CD8-positive, alpha-beta memory T cell (primary cell): ENCODE measurements at regions not wholly inside any gene's neighbourhood (a gene's known extent, or its start where the extent isn't known, plus 50 kb on each side); places are given as distances from the start of the nearest gene placed in this dataset.

Experiments used
- CTCF ChIA-PET: fragments of 350-600 bp; sonication (Branson Sonifier 250); formaldehyde crosslinking; loops from one replicate; lab custom pipeline; 2021; ENCODE audit warnings: antibody characterized with exemption; lab: Charles Lee
- POLR2A ChIA-PET: fragments of 350-600 bp; sonication (Branson Sonifier 250); formaldehyde crosslinking; loops from one replicate; lab custom pipeline; 2021; ENCODE audit warnings: antibody characterized with exemption; lab: Charles Lee
- DNase-seq, 5 donors: peaks; one replicate each; pipeline versions ENCODE4 v3.0.0 to v3.0.0-alpha.2; 2020 to 2022; ENCODE audit warnings: mixed read lengths in 1 of 5
- H3K27ac ChIP-seq: one replicate; pipeline ENCODE4 v1.7.0; 2013; ENCODE audit warnings: low read depth, mild to moderate bottlenecking, low read length, moderate library complexity
- H3K27me3 ChIP-seq: 2 replicates; pipeline ENCODE4 v1.7.0; 2013; ENCODE audit warnings: low read length, mild to moderate bottlenecking; ENCODE audit not compliant: insufficient read depth, poor library complexity, severe bottlenecking
- H3K36me3 ChIP-seq: 2 replicates; pipeline ENCODE4 v1.7.0; 2013; ENCODE audit warnings: mild to moderate bottlenecking, low read length, moderate library complexity; ENCODE audit not compliant: insufficient read depth
- H3K4me1 ChIP-seq: 2 replicates; pipeline ENCODE4 v1.7.0; 2013; ENCODE audit warnings: mild to moderate bottlenecking, low read length, moderate library complexity; ENCODE audit not compliant: insufficient read depth
- H3K4me3 ChIP-seq: 2 replicates; pipeline ENCODE4 v1.7.0; 2013; ENCODE audit warnings: mild to moderate bottlenecking, low read length
- H3K9me3 ChIP-seq: 2 replicates; pipeline ENCODE4 v1.7.0; 2013; ENCODE audit warnings: mild to moderate bottlenecking, low read length
- H3K27ac Mint-ChIP-seq, 8 donors: one replicate each; pipeline ENCODE4 v1.8.0; 2020 to 2021; ENCODE audit warnings: mixed read lengths in 8 of 8, mild to moderate bottlenecking in 6 of 8, inconsistent platforms in 3 of 8, moderate library complexity in 3 of 8
- H3K27me3 Mint-ChIP-seq, 2 donors: one replicate each; pipeline ENCODE4 v1.8.0; 2020 to 2021; ENCODE audit warnings: mixed read lengths in 2 of 2, mild to moderate bottlenecking in 1 of 2, moderate library complexity in 1 of 2
- H3K36me3 Mint-ChIP-seq, 3 donors: one replicate each; pipeline ENCODE4 v1.8.0; 2020 to 2021; ENCODE audit warnings: mixed read lengths in 3 of 3, inconsistent platforms in 1 of 3, mild to moderate bottlenecking in 1 of 3
- H3K4me1 Mint-ChIP-seq, 3 donors: one replicate each; pipeline ENCODE4 v1.8.0; 2020 to 2021; ENCODE audit warnings: mixed read lengths in 3 of 3, inconsistent platforms in 1 of 3, mild to moderate bottlenecking in 1 of 3
- H3K4me3 Mint-ChIP-seq, 7 donors: one replicate each; pipeline ENCODE4 v1.8.0; 2020 to 2021; ENCODE audit warnings: mixed read lengths in 7 of 7, mild to moderate bottlenecking in 6 of 7, moderate library complexity in 4 of 7, inconsistent platforms in 2 of 7
- H3K9me3 Mint-ChIP-seq, 5 donors: one replicate each; pipeline ENCODE4 v1.8.0; 2020 to 2022; ENCODE audit warnings: mixed read lengths in 5 of 5, mild to moderate bottlenecking in 3 of 5, moderate library complexity in 2 of 5, inconsistent platforms in 1 of 5

DNA sequence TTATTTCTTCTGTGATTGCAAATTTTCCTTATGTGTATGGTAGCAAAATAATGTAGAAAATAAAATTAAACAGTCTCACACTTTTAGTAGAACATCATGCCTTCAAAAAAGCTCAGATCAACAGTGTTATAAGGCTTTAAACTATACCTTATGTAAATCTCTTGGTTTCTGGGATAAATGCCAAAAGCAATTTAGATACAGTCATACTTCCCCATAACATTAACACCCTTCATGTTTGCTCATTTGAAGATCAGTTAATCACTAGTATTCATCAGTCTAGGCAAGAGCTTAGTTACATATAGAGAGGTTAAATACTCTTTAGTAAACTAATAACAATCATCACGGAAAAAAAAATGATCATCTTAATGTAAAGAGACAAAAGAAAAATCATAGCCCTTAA, 421.8 kb upstream of the ANO3 start:
- Histone ChIP-seq H3K27ac (no peak overlapping the region), H3K36me3 (no peaks in the 10 kb centered on the region), H3K4me1 (no peaks in the 10 kb centered on the region), H3K9me3 (no peaks in the 10 kb centered on the region), H3K27me3 (no peaks in the 10 kb centered on the region), H3K4me3 (no peak overlapping the region)
- Mint-ChIP-seq H3K36me3 (no peaks in the 10 kb centered on the region), H3K4me1 (no peaks in the 10 kb centered on the region), H3K4me3 (no peak overlapping the region), H3K9me3 (peaks cover 2 to 24% (median 7%) of the 10 kb centered on the region in 5 donors), H3K27me3 (no peaks in the 10 kb centered on the region), H3K27ac (no peak overlapping the region)
- ChIA-PET POLR2A (no interaction called here), CTCF (no interaction called here)
- no peak for DNase-seq

DNA sequence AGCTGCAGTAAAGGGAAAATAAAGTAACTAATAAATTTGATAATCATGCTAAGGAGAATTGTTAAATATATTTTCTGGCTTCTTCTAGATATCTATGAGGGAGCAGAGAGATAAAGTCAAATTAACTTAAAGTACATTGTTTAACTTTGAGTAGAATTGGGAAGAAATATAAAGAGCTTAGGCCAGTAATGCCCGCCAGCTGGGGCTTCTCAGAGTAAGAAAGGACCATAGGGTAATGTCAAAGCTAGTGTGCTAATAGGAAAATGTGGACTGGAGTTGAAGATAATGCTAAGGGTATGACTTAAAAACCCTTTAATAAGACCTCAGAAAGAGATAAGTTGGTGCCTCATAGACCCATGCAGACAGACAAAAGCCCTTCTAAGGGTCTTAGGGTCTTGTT, 411.6 kb upstream of the ANO3 start:
- Histone ChIP-seq H3K4me3 (no peak overlapping the region), H3K36me3 (no peaks in the 10 kb centered on the region), H3K9me3 (no peaks in the 10 kb centered on the region), H3K4me1 (no peaks in the 10 kb centered on the region), H3K27me3 (no peaks in the 10 kb centered on the region), H3K27ac (no peak overlapping the region)
- H3K27me3 Mint-ChIP-seq = no peaks in the 10 kb centered on the region
- POLR2A ChIA-PET = no interaction called here
- DNase-seq = no peak
- H3K4me1 Mint-ChIP-seq = no peaks in the 10 kb centered on the region
- H3K36me3 Mint-ChIP-seq = no peaks in the 10 kb centered on the region
- peak overlapping the region in 1 of 7 donors; percentile 14 for H3K4me3 Mint-ChIP-seq
- no peak overlapping the region for H3K27ac Mint-ChIP-seq
- CTCF ChIA-PET = interaction anchor here (1.3 kb wide), 1 partner anchor 11 kb away, joined by 3 read pairs; no protein-coding TSS in a partner anchor
- H3K9me3 Mint-ChIP-seq = peaks cover 9 to 41% (median 23%) of the 10 kb centered on the region in 5 donors

DNA sequence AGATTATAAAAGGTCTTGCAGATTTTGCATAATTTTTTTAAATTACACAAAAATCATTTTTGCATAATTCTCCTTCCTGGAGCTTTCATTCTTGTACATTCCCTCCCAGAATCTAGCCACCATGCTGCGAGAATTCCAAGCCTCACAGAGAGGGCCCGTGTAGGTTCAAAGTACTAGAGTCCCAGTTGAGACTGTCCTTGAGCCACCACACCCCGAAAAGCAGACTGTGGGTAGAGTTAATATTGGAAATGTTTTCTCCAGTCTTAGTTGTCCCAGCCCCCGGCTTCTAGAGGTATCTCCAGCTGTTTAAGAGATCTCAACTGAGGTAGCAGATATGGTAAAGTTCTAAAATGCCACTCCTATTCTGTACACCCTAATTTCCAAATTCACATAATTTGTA, 407.3 kb upstream of the ANO3 start:
- DNase-seq = no peak
- no peaks in the 10 kb centered on the region for H3K27me3 Mint-ChIP-seq
- Histone ChIP-seq H3K36me3 (no peaks in the 10 kb centered on the region), H3K27me3 (no peaks in the 10 kb centered on the region), H3K4me3 (no peak overlapping the region), H3K4me1 (no peaks in the 10 kb centered on the region), H3K9me3 (no peaks in the 10 kb centered on the region), H3K27ac (no peak overlapping the region)
- H3K36me3 Mint-ChIP-seq = no peaks in the 10 kb centered on the region
- CTCF ChIA-PET = no interaction called here
- H3K4me1 Mint-ChIP-seq = no peaks in the 10 kb centered on the region
- POLR2A ChIA-PET = no interaction called here
- no peak overlapping the region for H3K27ac Mint-ChIP-seq
- peaks cover 9 to 46% (median 19%) of the 10 kb centered on the region in 5 donors for H3K9me3 Mint-ChIP-seq
- no peak overlapping the region for H3K4me3 Mint-ChIP-seq

DNA sequence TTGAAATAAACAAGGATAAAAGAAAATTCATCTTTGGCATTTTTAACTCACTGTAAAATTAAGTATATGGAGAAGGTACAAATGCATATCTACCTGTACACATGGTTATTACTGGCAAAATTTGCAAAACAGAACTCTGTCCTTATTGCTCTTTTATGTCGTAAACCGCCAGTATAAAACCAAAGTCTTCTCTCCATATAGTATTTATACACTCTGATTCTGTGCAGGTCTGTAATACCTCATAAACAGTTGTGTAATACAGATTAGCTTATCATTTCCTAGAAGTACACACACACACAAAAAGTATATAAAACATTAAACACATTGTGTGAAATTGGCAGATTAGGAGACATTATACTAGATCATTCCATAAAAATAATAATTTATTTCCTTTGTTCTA, 406.6 kb upstream of the ANO3 start:
- H3K4me3 ChIP-seq = no peak overlapping the region
- H3K9me3 ChIP-seq = no peaks in the 10 kb centered on the region
- H3K27me3 Mint-ChIP-seq = no peaks in the 10 kb centered on the region
- peaks cover 9 to 44% (median 19%) of the 10 kb centered on the region in 5 donors for H3K9me3 Mint-ChIP-seq
- no peaks in the 10 kb centered on the region for H3K36me3 Mint-ChIP-seq
- no peak for DNase-seq
- no peak overlapping the region for H3K4me3 Mint-ChIP-seq
- H3K36me3 ChIP-seq = no peaks in the 10 kb centered on the region
- CTCF ChIA-PET = no interaction called here
- no peaks in the 10 kb centered on the region for H3K27me3 ChIP-seq
- POLR2A ChIA-PET = no interaction called here
- H3K27ac ChIP-seq = no peak overlapping the region
- H3K4me1 ChIP-seq = no peaks in the 10 kb centered on the region
- H3K4me1 Mint-ChIP-seq = no peaks in the 10 kb centered on the region
- H3K27ac Mint-ChIP-seq = no peak overlapping the region

- Mint-ChIP-seq H3K9me3 (peaks cover 5 to 47% (median 17%) of the 10 kb centered on the region in 5 donors), H3K27me3 (no peaks in the 10 kb centered on the region)
Observed at GRCh38 chr11:25927411-25927953, 404.4 kb upstream of the ANO3 start.

DNA sequence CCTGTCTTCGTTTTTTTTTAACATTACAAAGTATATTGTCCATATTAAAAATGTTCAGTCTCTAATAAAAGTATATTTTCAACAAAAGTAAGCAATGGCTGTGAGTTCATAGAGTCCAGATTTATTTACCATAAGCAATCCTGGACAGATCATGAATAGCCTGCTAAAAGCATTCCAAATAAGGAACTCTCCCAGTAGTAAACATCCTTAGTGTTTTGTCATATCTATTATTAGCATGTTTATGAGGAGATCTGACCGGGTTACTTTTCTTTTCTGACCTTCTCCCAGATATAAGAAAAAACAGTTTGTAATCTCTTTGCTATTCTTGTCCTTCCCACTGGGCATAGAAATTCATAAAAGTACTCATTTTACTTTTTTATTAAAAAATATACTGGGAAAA, 403.9 kb upstream of the ANO3 start:
- ChIA-PET CTCF (no interaction called here), POLR2A (no interaction called here)
- no peak overlapping the region for H3K4me3 ChIP-seq
- H3K4me1 Mint-ChIP-seq = no peaks in the 10 kb centered on the region
- no peaks in the 10 kb centered on the region for H3K36me3 Mint-ChIP-seq
- no peak overlapping the region for H3K27ac Mint-ChIP-seq
- no peaks in the 10 kb centered on the region for H3K9me3 ChIP-seq
- H3K27me3 Mint-ChIP-seq = no peaks in the 10 kb centered on the region
- no peak for DNase-seq
- H3K4me3 Mint-ChIP-seq = no peak overlapping the region
- no peak overlapping the region for H3K27ac ChIP-seq
- no peaks in the 10 kb centered on the region for H3K4me1 ChIP-seq
- no peaks in the 10 kb centered on the region for H3K27me3 ChIP-seq
- peaks cover 5 to 46% (median 17%) of the 10 kb centered on the region in 5 donors for H3K9me3 Mint-ChIP-seq
- no peaks in the 10 kb centered on the region for H3K36me3 ChIP-seq

More at GRCh38 chr11:25927411-25927953, 404.4 kb upstream of the ANO3 start:
- Histone ChIP-seq H3K4me1 (no peaks in the 10 kb centered on the region), H3K27ac (no peak overlapping the region), H3K4me3 (no peak overlapping the region), H3K27me3 (no peaks in the 10 kb centered on the region), H3K9me3 (no peaks in the 10 kb centered on the region), H3K36me3 (no peaks in the 10 kb centered on the region)
- Mint-ChIP-seq H3K4me1 (no peaks in the 10 kb centered on the region), H3K27ac (no peak overlapping the region), H3K4me3 (no peak overlapping the region), H3K36me3 (no peaks in the 10 kb centered on the region)
- ChIA-PET CTCF (no interaction called here), POLR2A (no interaction called here)
- no peak for DNase-seq

DNA sequence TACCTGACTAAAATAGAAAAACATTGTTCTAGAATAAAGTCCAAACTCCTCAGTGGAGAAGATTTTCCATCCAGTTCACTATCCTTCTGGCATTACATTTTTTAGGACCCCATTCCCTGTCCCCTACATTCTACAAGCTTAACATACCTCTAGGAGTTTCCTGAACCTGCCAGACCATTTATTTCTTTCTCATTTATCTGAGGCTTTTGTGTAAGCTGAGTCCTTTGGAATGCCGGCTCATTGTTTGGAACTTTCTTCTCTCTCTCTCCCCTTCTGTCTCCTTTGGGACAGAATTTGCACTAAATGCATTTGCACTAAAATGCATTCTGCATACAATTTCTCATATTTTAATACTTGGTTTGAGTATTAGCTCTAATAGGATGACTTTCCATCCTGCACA, 393.0 kb upstream of the ANO3 start:
- Histone ChIP-seq H3K36me3 (no peaks in the 10 kb centered on the region), H3K27me3 (no peaks in the 10 kb centered on the region), H3K4me3 (no peak overlapping the region), H3K4me1 (no peaks in the 10 kb centered on the region), H3K27ac (no peak overlapping the region), H3K9me3 (no peaks in the 10 kb centered on the region)
- Mint-ChIP-seq H3K4me3 (no peak overlapping the region), H3K4me1 (no peaks in the 10 kb centered on the region), H3K36me3 (no peaks in the 10 kb centered on the region), H3K27me3 (no peaks in the 10 kb centered on the region), H3K27ac (no peak overlapping the region), H3K9me3 (peaks cover 2 to 46% (median 5%) of the 10 kb centered on the region in 5 donors)
- POLR2A ChIA-PET = no interaction called here
- no peak for DNase-seq
- CTCF ChIA-PET = no interaction called here

- DNase-seq = no peak
- Histone ChIP-seq H3K9me3 (no peaks in the 10 kb centered on the region), H3K4me3 (no peak overlapping the region), H3K36me3 (no peaks in the 10 kb centered on the region), H3K4me1 (no peaks in the 10 kb centered on the region), H3K27ac (no peak overlapping the region), H3K27me3 (no peaks in the 10 kb centered on the region)
- H3K9me3 Mint-ChIP-seq = peaks cover 2 to 40% (median 5%) of the 10 kb centered on the region in 5 donors
- POLR2A ChIA-PET = no interaction called here
- H3K36me3 Mint-ChIP-seq = no peaks in the 10 kb centered on the region
- no peaks in the 10 kb centered on the region for H3K4me1 Mint-ChIP-seq
- H3K27ac Mint-ChIP-seq = no peak overlapping the region
- no peak overlapping the region for H3K4me3 Mint-ChIP-seq
- no peaks in the 10 kb centered on the region for H3K27me3 Mint-ChIP-seq
- CTCF ChIA-PET = no interaction called here
Observed at GRCh38 chr11:25939691-25940090, 392.2 kb upstream of the ANO3 start.
